ENCODE measurements at regions not wholly inside any gene's neighbourhood (a gene's known extent, or its start where the extent isn't known, plus 50 kb on each side); places are given as distances from the start of the nearest gene placed in this dataset.

DNA sequence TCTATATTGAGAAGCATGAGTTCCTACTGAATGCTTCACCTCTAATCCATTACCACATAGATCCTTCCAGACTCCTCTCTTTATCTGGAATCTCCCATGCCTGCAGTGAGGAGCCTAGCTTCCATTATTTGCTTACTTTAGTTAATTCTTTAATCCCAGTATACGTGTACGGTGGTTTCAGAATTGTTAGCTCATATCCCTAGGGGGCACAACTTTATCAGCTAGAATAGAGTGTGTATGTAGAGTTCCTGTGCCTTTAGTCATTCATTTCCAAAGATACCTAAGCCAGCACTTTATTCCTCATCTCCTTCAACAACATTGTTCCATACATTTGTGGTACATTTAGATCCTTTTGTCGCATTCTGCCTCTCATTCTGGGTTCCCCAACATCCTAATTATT, 226.0 kb downstream of the TJP1 start:
- Histone ChIP-seq H3K9me1 (ENCODE audit: insufficient read depth, low read length) (no peaks in the 10 kb centered on the region), H4K8ac (ENCODE audit: low read depth in 2 of 2, low read length in 2 of 2) (no peak overlapping the region), H2BK5ac (ENCODE audit: low read depth, low read length, poor library complexity, severe bottlenecking) (no peak overlapping the region), H3K4me1 (ENCODE audit: control insufficient read depth, insufficient read depth, low read length) (no peaks in the 10 kb centered on the region), H3K14ac (replicated peaks; ENCODE audit: low read depth, low read length) (no peak overlapping the region), H3K4me3 (ENCODE audit: insufficient read depth, low read depth, low read length) (no peak overlapping the region), H4K5ac (ENCODE audit: low read depth, low read length) (no peak overlapping the region), H3K27me3 (ENCODE audit: control insufficient read depth, insufficient read depth, low read length) (peaks cover 10% of the 10 kb centered on the region), H2AK9ac (replicated peaks; ENCODE audit: low read depth, low read length, poor library complexity) (no peak overlapping the region), H3K56ac (ENCODE audit: extremely low read depth, insufficient read depth, low read length) (no peak overlapping the region), H3K9ac (ENCODE audit: low read depth, low read length) (no peak overlapping the region), H3K36me3 (ENCODE audit: control insufficient read depth, insufficient read depth, low read length) (no peaks in the 10 kb centered on the region), H2AFZ (replicated peaks; ENCODE audit: low read length, poor library complexity) (no peak overlapping the region), H4K20me1 (ENCODE audit: insufficient read depth, low read length) (no peaks in the 10 kb centered on the region), H2BK15ac (ENCODE audit: low read depth, low read length) (no peak overlapping the region), H3K9me3 (ENCODE audit: control insufficient read depth, insufficient read depth, low read length) (no peaks in the 10 kb centered on the region), H4K91ac (ENCODE audit: insufficient read depth, low read depth, low read length) (no peak overlapping the region), H3K79me1 (ENCODE audit: low read depth in 1 of 2, low read length in 2 of 2) (no peaks in the 10 kb centered on the region), H2BK20ac (ENCODE audit: low read depth, low read length) (no peak overlapping the region), H3K4ac (ENCODE audit: low read depth, low read length) (no peak overlapping the region), H3K18ac (ENCODE audit: low read depth, low read length) (no peak overlapping the region), H2AK5ac (ENCODE audit: low read depth, low read length) (no peak overlapping the region), H3K27ac (ENCODE audit: insufficient read depth, low read length) (no peak overlapping the region), H2BK120ac (ENCODE audit: low read depth, low read length) (no peak overlapping the region), H3K4me2 (ENCODE audit: low read depth, low read length) (no peak overlapping the region), H3K23ac (ENCODE audit: low read depth, low read length) (no peak overlapping the region)
- dilution Hi-C loops (cut with HindIII; ENCODE audit: low sequenced_read_pairs, unreplicated experiment) (no loop called here), in situ Hi-C loops (cut with MboI; ENCODE audit: low sequenced_read_pairs) (no loop called here), intact Hi-C loops (cut with micrococcal nuclease) (no loop called here)
- no CpG with 5 or more reads among the region's 3 CpGs for WGBS, 2 experiments (ENCODE audit: extremely low coverage in 2 of 2, insufficient read length in 1 of 2)
- BruUV-seq (replicated peaks): no TSS peak
- ATAC-seq (ENCODE audit: low read depth) (peak; percentile 81), DNase-seq (peak; percentile 45)
- ChIA-PET CTCF (interaction anchor here (1.7 kb wide), 1 partner anchor 34 kb away, joined by 4 read pairs; no protein-coding TSS in a partner anchor), POLR2A (ENCODE audit: unreplicated experiment) (interaction anchor here (0.6 kb wide), 1 partner anchor 469 kb away, joined by 4 read pairs; no protein-coding TSS in a partner anchor)
- no peak for TF ChIP-seq MAFK (IDR thresholded peaks at IDR 0.05; ENCODE audit: low read depth, low read length)
- no peak for TF ChIP-seq RCOR1 (IDR thresholded peaks at IDR 0.05; ENCODE audit: insufficient replicate concordance, low read length)
- TF ChIP-seq MXI1 (IDR thresholded peaks at IDR 0.05; ENCODE audit: borderline replicate concordance, low read depth, low read length): no peak
- TF ChIP-seq SMC3 (IDR thresholded peaks at IDR 0.05; ENCODE audit: low read depth, low read length): no peak
- no peak for TF ChIP-seq BHLHE40 (IDR thresholded peaks at IDR 0.05; ENCODE audit: low read depth, low read length)
- TF ChIP-seq RAD21 (IDR thresholded peaks at IDR 0.05; ENCODE audit: low read length): peak; percentile 48
- TF ChIP-seq, protein P1, sequence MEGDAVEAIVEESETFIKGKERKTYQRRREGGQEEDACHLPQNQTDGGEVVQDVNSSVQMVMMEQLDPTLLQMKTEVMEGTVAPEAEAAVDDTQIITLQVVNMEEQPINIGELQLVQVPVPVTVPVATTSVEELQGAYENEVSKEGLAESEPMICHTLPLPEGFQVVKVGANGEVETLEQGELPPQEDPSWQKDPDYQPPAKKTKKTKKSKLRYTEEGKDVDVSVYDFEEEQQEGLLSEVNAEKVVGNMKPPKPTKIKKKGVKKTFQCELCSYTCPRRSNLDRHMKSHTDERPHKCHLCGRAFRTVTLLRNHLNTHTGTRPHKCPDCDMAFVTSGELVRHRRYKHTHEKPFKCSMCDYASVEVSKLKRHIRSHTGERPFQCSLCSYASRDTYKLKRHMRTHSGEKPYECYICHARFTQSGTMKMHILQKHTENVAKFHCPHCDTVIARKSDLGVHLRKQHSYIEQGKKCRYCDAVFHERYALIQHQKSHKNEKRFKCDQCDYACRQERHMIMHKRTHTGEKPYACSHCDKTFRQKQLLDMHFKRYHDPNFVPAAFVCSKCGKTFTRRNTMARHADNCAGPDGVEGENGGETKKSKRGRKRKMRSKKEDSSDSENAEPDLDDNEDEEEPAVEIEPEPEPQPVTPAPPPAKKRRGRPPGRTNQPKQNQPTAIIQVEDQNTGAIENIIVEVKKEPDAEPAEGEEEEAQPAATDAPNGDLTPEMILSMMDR (conservative IDR thresholded peaks at IDR 0.05; ENCODE audit: low read depth, low read length): peak; percentile 44
- TF ChIP-seq, protein P2, sequence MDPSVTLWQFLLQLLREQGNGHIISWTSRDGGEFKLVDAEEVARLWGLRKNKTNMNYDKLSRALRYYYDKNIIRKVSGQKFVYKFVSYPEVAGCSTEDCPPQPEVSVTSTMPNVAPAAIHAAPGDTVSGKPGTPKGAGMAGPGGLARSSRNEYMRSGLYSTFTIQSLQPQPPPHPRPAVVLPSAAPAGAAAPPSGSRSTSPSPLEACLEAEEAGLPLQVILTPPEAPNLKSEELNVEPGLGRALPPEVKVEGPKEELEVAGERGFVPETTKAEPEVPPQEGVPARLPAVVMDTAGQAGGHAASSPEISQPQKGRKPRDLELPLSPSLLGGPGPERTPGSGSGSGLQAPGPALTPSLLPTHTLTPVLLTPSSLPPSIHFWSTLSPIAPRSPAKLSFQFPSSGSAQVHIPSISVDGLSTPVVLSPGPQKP (IDR thresholded peaks at IDR 0.05; ENCODE audit: borderline replicate concordance, low read depth, low read length): no peak
- TF ChIP-seq, protein P3, sequence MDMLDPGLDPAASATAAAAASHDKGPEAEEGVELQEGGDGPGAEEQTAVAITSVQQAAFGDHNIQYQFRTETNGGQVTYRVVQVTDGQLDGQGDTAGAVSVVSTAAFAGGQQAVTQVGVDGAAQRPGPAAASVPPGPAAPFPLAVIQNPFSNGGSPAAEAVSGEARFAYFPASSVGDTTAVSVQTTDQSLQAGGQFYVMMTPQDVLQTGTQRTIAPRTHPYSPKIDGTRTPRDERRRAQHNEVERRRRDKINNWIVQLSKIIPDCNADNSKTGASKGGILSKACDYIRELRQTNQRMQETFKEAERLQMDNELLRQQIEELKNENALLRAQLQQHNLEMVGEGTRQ (IDR thresholded peaks at IDR 0.05; ENCODE audit: low read depth, low read length): no peak
- no peak for TF ChIP-seq NFE2L2 (IDR thresholded peaks at IDR 0.05; ENCODE audit: low read depth, low read length)
- TF ChIP-seq POLR2A (IDR thresholded peaks at IDR 0.05; ENCODE audit: low read depth, low read length): no peak
- no peak for TF ChIP-seq RFX5 (IDR thresholded peaks at IDR 0.05; ENCODE audit: low read depth, low read length)
- no peak for TF ChIP-seq FOS (IDR thresholded peaks at IDR 0.05; ENCODE audit: low read depth, low read length)
- TF ChIP-seq CHD1 (IDR thresholded peaks at IDR 0.05; ENCODE audit: low read depth, low read length): no peak
- TF ChIP-seq MAZ (IDR thresholded peaks at IDR 0.05; ENCODE audit: borderline replicate concordance, low read depth, low read length): no peak
- TF ChIP-seq CEBPB (IDR thresholded peaks at IDR 0.05; ENCODE audit: low read depth, low read length): no peak
